ENCODE measurements at regions not wholly inside any gene's neighbourhood (a gene's known extent, or its start where the extent isn't known, plus 50 kb on each side); places are given as distances from the start of the nearest gene placed in this dataset.

DNA sequence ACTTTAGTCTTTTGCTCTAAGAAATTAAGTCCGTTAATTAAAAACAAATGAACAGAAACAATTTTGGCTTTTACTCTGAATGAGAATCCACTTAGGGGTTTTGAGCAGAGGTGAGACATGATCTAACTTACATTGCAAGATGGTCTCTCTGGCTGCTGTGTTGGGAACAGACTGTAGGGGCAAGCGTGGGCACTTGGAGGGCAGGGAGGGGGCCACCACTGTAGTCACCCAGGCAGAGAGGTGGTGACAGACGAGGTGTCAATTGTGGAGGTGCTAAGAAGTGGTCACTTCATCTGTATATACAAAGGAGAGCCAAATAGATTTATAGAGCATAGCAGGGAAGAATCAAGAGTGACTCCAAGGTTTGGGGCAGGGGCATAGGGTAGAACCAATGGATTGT, 71.1 kb upstream of the IRF2BP2 start:
- TF ChIP-seq, protein P1, sequence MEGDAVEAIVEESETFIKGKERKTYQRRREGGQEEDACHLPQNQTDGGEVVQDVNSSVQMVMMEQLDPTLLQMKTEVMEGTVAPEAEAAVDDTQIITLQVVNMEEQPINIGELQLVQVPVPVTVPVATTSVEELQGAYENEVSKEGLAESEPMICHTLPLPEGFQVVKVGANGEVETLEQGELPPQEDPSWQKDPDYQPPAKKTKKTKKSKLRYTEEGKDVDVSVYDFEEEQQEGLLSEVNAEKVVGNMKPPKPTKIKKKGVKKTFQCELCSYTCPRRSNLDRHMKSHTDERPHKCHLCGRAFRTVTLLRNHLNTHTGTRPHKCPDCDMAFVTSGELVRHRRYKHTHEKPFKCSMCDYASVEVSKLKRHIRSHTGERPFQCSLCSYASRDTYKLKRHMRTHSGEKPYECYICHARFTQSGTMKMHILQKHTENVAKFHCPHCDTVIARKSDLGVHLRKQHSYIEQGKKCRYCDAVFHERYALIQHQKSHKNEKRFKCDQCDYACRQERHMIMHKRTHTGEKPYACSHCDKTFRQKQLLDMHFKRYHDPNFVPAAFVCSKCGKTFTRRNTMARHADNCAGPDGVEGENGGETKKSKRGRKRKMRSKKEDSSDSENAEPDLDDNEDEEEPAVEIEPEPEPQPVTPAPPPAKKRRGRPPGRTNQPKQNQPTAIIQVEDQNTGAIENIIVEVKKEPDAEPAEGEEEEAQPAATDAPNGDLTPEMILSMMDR (IDR thresholded peaks at IDR 0.05): no peak
- no peak for TF ChIP-seq EZH2 (IDR thresholded peaks at IDR 0.05)

All from neural progenitor cell (in vitro differentiated cells).